GM23338 (cell line): ENCODE measurements at regions not wholly inside any gene's neighbourhood (a gene's known extent, or its start where the extent isn't known, plus 50 kb on each side); places are given as distances from the start of the nearest gene placed in this dataset.

ENCODE experiments used
- ATAC-seq: fragments of 200-7000 bp; cut with Tn5 transposase; 3 replicates; pipeline ENCODE4 v1.9.1; 2020
- DNase-seq: peaks from one replicate; pipeline ENCODE4 v3.0.0-alpha.2; 2015; ENCODE audit warnings: low spot score
- H2AFZ ChIP-seq: fragments of 200-600 bp; sonication (generic); 2 replicates; pipeline ENCODE4 v1.8.0; 2016; ENCODE audit warnings: antibody characterized with exemption, mild to moderate bottlenecking, moderate library complexity
- H3F3A ChIP-seq: fragments of 200-600 bp; sonication (generic); replicated peaks from 2 replicates; pipeline ENCODE4 v1.8.0; 2017; ENCODE audit warnings: antibody characterized with exemption, mixed run types, low read depth
- H3K27ac ChIP-seq: fragments of 200-600 bp; sonication (generic); 2 replicates; pipeline ENCODE4 v1.6.1; 2016; ENCODE audit warnings: low read depth
- H3K27me3 ChIP-seq: fragments of 200-600 bp; sonication (generic); 2 replicates; pipeline ENCODE4 v1.8.0; 2016; ENCODE audit warnings: mild to moderate bottlenecking, mixed run types, moderate library complexity; ENCODE audit not compliant: insufficient read depth
- H3K36me3 ChIP-seq: fragments of 200-600 bp; sonication (generic); 2 replicates; pipeline ENCODE4 v1.8.0; 2016; ENCODE audit warnings: mild to moderate bottlenecking; ENCODE audit not compliant: insufficient read depth
- H3K4me1 ChIP-seq: fragments of 200-600 bp; sonication (generic); 2 replicates; pipeline ENCODE4 v1.8.0; 2016; ENCODE audit warnings: mild to moderate bottlenecking, moderate library complexity; ENCODE audit not compliant: insufficient read depth
- H3K4me2 ChIP-seq: fragments of 200-600 bp; sonication (generic); 2 replicates; pipeline ENCODE4 v1.7.1; 2017; ENCODE audit warnings: mixed run types
- H3K4me3 ChIP-seq: fragments of 200-600 bp; sonication (generic); 2 replicates; pipeline ENCODE4 v1.6.1; 2016; ENCODE audit warnings: mixed run types
- H3K79me2 ChIP-seq: fragments of 200-600 bp; sonication (generic); replicated peaks from 2 replicates; pipeline ENCODE4 v1.8.0; 2017; ENCODE audit warnings: mild to moderate bottlenecking; ENCODE audit not compliant: insufficient read depth
- H3K9me2 ChIP-seq: fragments of 200-600 bp; sonication (generic); 2 replicates; pipeline ENCODE4 v1.8.0; 2017; ENCODE audit not compliant: insufficient read depth
- H4K20me1 ChIP-seq: fragments of 200-600 bp; sonication (generic); replicated peaks from 2 replicates; pipeline ENCODE4 v1.8.0; 2017; ENCODE audit warnings: mild to moderate bottlenecking; ENCODE audit not compliant: insufficient read depth
- H3K27ac Mint-ChIP-seq: 2 replicates; pipeline ENCODE4 v1.8.0; 2020; ENCODE audit warnings: inconsistent platforms, mild to moderate bottlenecking, moderate library complexity, mixed read lengths
- H3K27me3 Mint-ChIP-seq: 3 replicates; pipeline ENCODE4 v1.8.0; 2022; ENCODE audit warnings: low read depth, mild to moderate bottlenecking, moderate library complexity, mixed read lengths, inconsistent platforms; ENCODE audit not compliant: insufficient read depth, poor library complexity
- H3K36me3 Mint-ChIP-seq: 3 replicates; pipeline ENCODE4 v1.8.0; 2021; ENCODE audit warnings: low read depth, mild to moderate bottlenecking, inconsistent platforms, moderate library complexity, mixed read lengths
- H3K4me1 Mint-ChIP-seq: 3 replicates; pipeline ENCODE4 v1.8.0; 2020; ENCODE audit warnings: mild to moderate bottlenecking, inconsistent platforms, mixed read lengths
- H3K4me3 Mint-ChIP-seq: 3 replicates; pipeline ENCODE4 v1.8.0; 2021; ENCODE audit warnings: moderate library complexity, mild to moderate bottlenecking, inconsistent platforms, mixed read lengths
- H3K9me3 Mint-ChIP-seq: 3 replicates; pipeline ENCODE4 v1.8.0; 2020; ENCODE audit warnings: moderate library complexity, mild to moderate bottlenecking, inconsistent platforms, mixed read lengths
- CREB1 ChIP-seq: fragments of 250-450 bp; sonication (Bioruptor Pico); IDR thresholded peaks from 2 replicates; pipeline ENCODE4 v1.5.0; 2020; ENCODE audit warnings: low read depth, mild to moderate bottlenecking, moderate library complexity
- CTCF ChIP-seq, 2 experiments: fragments of 200-600 bp in 1 of 2; sonication (generic) in 1 of 2; conservative IDR thresholded peaks; 2 replicates each; pipeline versions ENCODE4 v1.5.1 to v1.6.1; 2016 to 2017; ENCODE audit warnings: antibody characterized with exemption in 2 of 2, low read depth in 2 of 2, mild to moderate bottlenecking in 2 of 2, moderate library complexity in 1 of 2
- ETS1 ChIP-seq: IDR thresholded peaks from 2 replicates; pipeline ENCODE4 v1.6.1; 2016; ENCODE audit warnings: antibody characterized with exemption
- EZH2 ChIP-seq: fragments of 200-600 bp; sonication (generic); IDR thresholded peaks from one replicate; pipeline ENCODE4 v1.8.0; 2017; ENCODE audit warnings: antibody characterized with exemption, mild to moderate bottlenecking, low read depth; ENCODE audit not compliant: unreplicated experiment
- EZH2phosphoT487 ChIP-seq: fragments of 200-600 bp; sonication (generic); IDR thresholded peaks from one replicate; pipeline ENCODE4 v1.8.1; 2018; ENCODE audit warnings: antibody characterized with exemption; ENCODE audit not compliant: unreplicated experiment
- JUNB ChIP-seq: IDR thresholded peaks from one replicate; pipeline ENCODE4 v1.6.1; 2016; ENCODE audit warnings: antibody characterized with exemption; ENCODE audit not compliant: unreplicated experiment
- NANOG ChIP-seq: IDR thresholded peaks from 2 replicates; pipeline ENCODE4 v1.6.1; 2016; ENCODE audit warnings: antibody characterized with exemption, borderline replicate concordance
- POLR2AphosphoS5 ChIP-seq: IDR thresholded peaks from 2 replicates; pipeline ENCODE4 v1.6.1; 2016; ENCODE audit warnings: antibody characterized with exemption, low read depth
- REST ChIP-seq: IDR thresholded peaks from one replicate; pipeline ENCODE4 v1.6.1; 2018; ENCODE audit warnings: antibody characterized with exemption; ENCODE audit not compliant: unreplicated experiment
- STAT1 ChIP-seq: IDR thresholded peaks from one replicate; pipeline ENCODE4 v1.6.1; 2016; ENCODE audit warnings: antibody characterized with exemption; ENCODE audit not compliant: unreplicated experiment
- ZNF114 ChIP-seq: fragments of 250-450 bp; sonication (Bioruptor Pico); IDR thresholded peaks from 2 replicates; pipeline ENCODE4 v1.5.0; 2020; ENCODE audit warnings: mild to moderate bottlenecking, moderate library complexity
- ZNF331 ChIP-seq: fragments of 250-450 bp; sonication (Bioruptor Pico); IDR thresholded peaks from 2 replicates; pipeline ENCODE4 v1.5.0; 2020; ENCODE audit warnings: low read depth, mild to moderate bottlenecking, moderate library complexity
- ZNF462 ChIP-seq: fragments of 250-450 bp; sonication (Bioruptor Pico); IDR thresholded peaks from 2 replicates; pipeline ENCODE4 v1.5.0; 2020; ENCODE audit warnings: mild to moderate bottlenecking, moderate library complexity

GRCh38 chr15:31975830-31976229, 54.5 kb upstream of the CHRNA7 start:
- no peak for TF ChIP-seq ZNF114
- no peak for TF ChIP-seq CREB1 (CRISPR knock-in tag)
- no peak for TF ChIP-seq ETS1
- TF ChIP-seq ZNF331: no peak
- no peak for TF ChIP-seq POLR2AphosphoS5
- no peak for TF ChIP-seq EZH2
- TF ChIP-seq STAT1: no peak
- no peak for TF ChIP-seq NANOG
- no peak for TF ChIP-seq JUNB
- TF ChIP-seq REST: no peak
- no peak for TF ChIP-seq ZNF462
- TF ChIP-seq CTCF (conservative IDR thresholded peaks at IDR 0.05; ENCODE audit: low read depth in 2 of 2): no peak; a peak in 2 of 4 replicates
- TF ChIP-seq EZH2phosphoT487: no peak
- H3K4me2 ChIP-seq: no peak overlapping the region; the same call in 1 of the 2 replicates
- H3K9me3 Mint-ChIP-seq: no peaks in the 10 kb centered on the region; the same call in 2 of the 3 replicates
- H3K4me3 Mint-ChIP-seq: peak overlapping the region; percentile 39; the same call in 2 of the 3 replicates
- H3K4me1 Mint-ChIP-seq: peaks cover 18% of the 10 kb centered on the region
- H3K27me3 ChIP-seq: peaks cover 5% of the 10 kb centered on the region; the same call in 1 of the 2 replicates
- ATAC-seq (peak; percentile 4; the same call in 2 of the 3 replicates), DNase-seq (peak; percentile 32)
- no peaks in the 10 kb centered on the region for H3K36me3 Mint-ChIP-seq
- no peaks in the 10 kb centered on the region for H4K20me1 ChIP-seq
- no peak overlapping the region for H3K4me3 ChIP-seq
- H3K4me1 ChIP-seq: 0 out of 2 replicates have a peak, but pooled peaks cover 4% of the 10 kb centered on the region
- H3K27ac ChIP-seq: no peak overlapping the region
- no peaks in the 10 kb centered on the region for H3F3A ChIP-seq
- H2AFZ ChIP-seq: peak overlapping the region; percentile 95
- H3K9me2 ChIP-seq: no peaks in the 10 kb centered on the region
- H3K27me3 Mint-ChIP-seq: peaks cover 36% of the 10 kb centered on the region
- no peak overlapping the region for H3K27ac Mint-ChIP-seq
- no peaks in the 10 kb centered on the region for H3K36me3 ChIP-seq
- no peaks in the 10 kb centered on the region for H3K79me2 ChIP-seq
